Adrenal gland (tissue), 9 donors: ENCODE measurements at regions not wholly inside any gene's neighbourhood (a gene's known extent, or its start where the extent isn't known, plus 50 kb on each side); places are given as distances from the start of the nearest gene placed in this dataset.

Experiments used
- DNase-seq, 7 donors: peaks; one replicate each; pipeline ENCODE4 v3.0.0-alpha.2; 2019 to 2020
- H3K27ac ChIP-seq, 5 donors: fragments of 200-600 bp; sonication (generic) in 4 of 5; 1 replicate in 3 of 5; 2 replicates in 2 of 5; pipeline versions ENCODE4 v1.5.1 to v1.8.0; 2016 to 2020; ENCODE audit warnings: mild to moderate bottlenecking in 1 of 5
- H3K27me3 ChIP-seq: fragments of 200-600 bp; 2 replicates; pipeline ENCODE4 v1.8.0; 2021
- H3K36me3 ChIP-seq, 2 donors: fragments of 200-600 bp; replicated peaks in 1 of 2; 1 replicate in 1 of 2; 2 replicates in 1 of 2; pipeline versions ENCODE4 v1.5.1 to v1.8.0; 2018 to 2022
- H3K4me1 ChIP-seq, 2 donors: fragments of 200-600 bp; replicated peaks in 1 of 2; 1 replicate in 1 of 2; 2 replicates in 1 of 2; pipeline versions ENCODE4 v1.5.1 to v1.8.0; 2018 to 2021
- H3K4me3 ChIP-seq, 4 donors: fragments of 200-600 bp; sonication (generic) in 3 of 4; one replicate each; pipeline ENCODE4 v1.5.1; 2016 to 2018
- H3K9me3 ChIP-seq, 3 donors: fragments of 200-600 bp; sonication (generic) in 1 of 3; replicated peaks in 1 of 3; 1 replicate in 2 of 3; 2 replicates in 1 of 3; pipeline versions ENCODE4 v1.5.1 to v1.8.0; 2016 to 2021
- POLR2A ChIP-seq, 2 donors: fragments of 450-650 bp; IDR thresholded peaks; one replicate each; pipeline ENCODE4 v1.6.1; 2017; ENCODE audit warnings: antibody characterized with exemption in 2 of 2, mild to moderate bottlenecking in 2 of 2, moderate library complexity in 1 of 2
- WGBS, 4 donors: extraction: QIAGEN DNeasy Blood & Tissue Kit in 2 of 4; methylation state at CpG; one replicate each; pipeline versions ENCODE4 v1.1.5 to v1.1.7; 2013 to 2017; 5-methylcytosine and 5-hydroxymethylcytosine counted together
- intact Hi-C, 2 donors: fragments of 100-400 bp; cut with DNase I; formaldehyde crosslinking; loops; one replicate each; pipeline versions ENCODE4 v1.14.1 to v1.15.0; 2022 to 2023
- TF ChIP-seq, protein P1 (sequence below), 6 experiments: fragments of 450-650 bp in 4 of 6; fragments of 200-600 bp in 2 of 6; sonication (generic) in 1 of 6; IDR thresholded peaks; 1 replicate in 5 of 6; 2 replicates in 1 of 6; pipeline versions ENCODE4 v1.5.1 to v1.8.0; 2016 to 2021; ENCODE audit warnings: antibody characterized with exemption in 6 of 6, mild to moderate bottlenecking in 2 of 6, moderate library complexity in 1 of 6
- donor health status: healthy with polysubstance abuse.
- donor health status: Bipolar disorder and iron deficiency.
- donor health status: DM: yes; HTN: yes; CAD: no.
- donor health status: DM: no; HTN: no; CAD: no.
- donor health status: DM: no; HTN: no; CAD: no.

DNA sequence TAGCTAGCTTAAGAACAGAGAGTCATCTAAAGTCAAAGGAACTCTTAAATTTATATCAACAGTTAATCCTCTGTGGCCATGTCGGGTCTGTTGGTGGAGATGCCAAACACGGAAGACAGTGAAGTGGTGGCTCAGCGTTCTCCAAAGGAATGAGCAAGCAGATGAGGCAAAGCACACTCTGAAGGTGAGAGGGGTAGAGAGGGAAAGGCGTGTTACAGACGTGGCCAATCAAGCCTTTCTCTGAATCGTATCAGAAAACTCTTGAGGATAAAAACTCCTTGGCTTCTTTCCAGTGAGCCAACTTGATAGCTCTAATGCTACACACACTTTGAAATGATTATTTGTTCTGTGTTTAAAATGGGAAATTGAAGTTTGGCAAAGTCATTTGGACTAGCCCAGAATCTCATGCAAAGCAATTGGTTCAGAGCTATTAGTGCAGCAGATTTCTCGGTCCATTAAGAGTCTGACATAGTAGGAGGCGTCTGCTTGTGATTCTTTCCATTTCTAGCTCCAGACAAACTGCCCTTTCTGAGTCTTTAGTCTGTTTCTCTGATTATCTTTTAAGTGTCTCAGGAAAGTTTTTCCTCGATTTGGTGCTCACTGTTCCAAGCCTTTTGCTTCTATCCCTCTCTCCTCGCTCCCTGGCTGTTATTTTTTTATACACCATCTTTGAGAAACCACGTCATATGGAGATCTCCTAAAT is 57.5 kb upstream of the CPO start:
- intact Hi-C loops: no loop called here
- DNase-seq: no peak
- Histone ChIP-seq H3K9me3 (no peaks in the 10 kb centered on the region), H3K4me3 (no peak overlapping the region), H3K27me3 (no peaks in the 10 kb centered on the region), H3K27ac (no peak overlapping the region), H3K4me1 (no peaks in the 10 kb centered on the region), H3K36me3 (no peaks in the 10 kb centered on the region)
- WGBS, 4 donors: 82 to 91% (median 87%) methylated on average over 11 of the region's 11 CpGs
- TF ChIP-seq, protein P1, sequence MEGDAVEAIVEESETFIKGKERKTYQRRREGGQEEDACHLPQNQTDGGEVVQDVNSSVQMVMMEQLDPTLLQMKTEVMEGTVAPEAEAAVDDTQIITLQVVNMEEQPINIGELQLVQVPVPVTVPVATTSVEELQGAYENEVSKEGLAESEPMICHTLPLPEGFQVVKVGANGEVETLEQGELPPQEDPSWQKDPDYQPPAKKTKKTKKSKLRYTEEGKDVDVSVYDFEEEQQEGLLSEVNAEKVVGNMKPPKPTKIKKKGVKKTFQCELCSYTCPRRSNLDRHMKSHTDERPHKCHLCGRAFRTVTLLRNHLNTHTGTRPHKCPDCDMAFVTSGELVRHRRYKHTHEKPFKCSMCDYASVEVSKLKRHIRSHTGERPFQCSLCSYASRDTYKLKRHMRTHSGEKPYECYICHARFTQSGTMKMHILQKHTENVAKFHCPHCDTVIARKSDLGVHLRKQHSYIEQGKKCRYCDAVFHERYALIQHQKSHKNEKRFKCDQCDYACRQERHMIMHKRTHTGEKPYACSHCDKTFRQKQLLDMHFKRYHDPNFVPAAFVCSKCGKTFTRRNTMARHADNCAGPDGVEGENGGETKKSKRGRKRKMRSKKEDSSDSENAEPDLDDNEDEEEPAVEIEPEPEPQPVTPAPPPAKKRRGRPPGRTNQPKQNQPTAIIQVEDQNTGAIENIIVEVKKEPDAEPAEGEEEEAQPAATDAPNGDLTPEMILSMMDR (IDR thresholded peaks at IDR 0.05): no peak
- TF ChIP-seq POLR2A (IDR thresholded peaks at IDR 0.05): no peak

DNA sequence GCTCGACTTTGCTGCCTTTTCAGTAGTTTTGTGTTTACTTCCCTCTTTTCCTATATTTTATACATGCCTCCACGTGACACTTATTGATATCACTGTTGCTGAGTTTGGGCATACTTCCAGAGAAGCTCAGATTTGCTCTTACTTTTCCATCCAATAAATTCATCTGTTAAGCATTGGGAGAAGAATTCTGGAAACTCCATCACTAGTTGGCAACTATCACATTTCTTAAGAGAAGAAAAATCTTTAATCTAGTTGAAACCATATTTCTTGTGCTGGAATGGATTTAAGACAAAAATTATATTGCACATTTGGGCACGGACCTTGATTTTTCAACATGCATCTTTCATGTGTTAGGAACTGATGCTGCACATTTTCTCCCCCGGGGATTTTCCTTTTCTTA is 52.6 kb upstream of the CPO start:
- no peak overlapping the region for H3K27ac ChIP-seq
- intact Hi-C loops: no loop called here
- TF ChIP-seq POLR2A (IDR thresholded peaks at IDR 0.05): no peak
- TF ChIP-seq, protein P1 (IDR thresholded peaks at IDR 0.05): no peak
- no peaks in the 10 kb centered on the region for H3K27me3 ChIP-seq
- H3K36me3 ChIP-seq: no peaks in the 10 kb centered on the region
- no peak for DNase-seq
- H3K9me3 ChIP-seq: no peaks in the 10 kb centered on the region
- H3K4me3 ChIP-seq: no peak overlapping the region
- WGBS, 4 donors: 77 to 89% (median 85%) methylated on average over 4 of the region's 4 CpGs
- peaks cover 0 to 8% of the 10 kb centered on the region in 2 donors for H3K4me1 ChIP-seq

DNA sequence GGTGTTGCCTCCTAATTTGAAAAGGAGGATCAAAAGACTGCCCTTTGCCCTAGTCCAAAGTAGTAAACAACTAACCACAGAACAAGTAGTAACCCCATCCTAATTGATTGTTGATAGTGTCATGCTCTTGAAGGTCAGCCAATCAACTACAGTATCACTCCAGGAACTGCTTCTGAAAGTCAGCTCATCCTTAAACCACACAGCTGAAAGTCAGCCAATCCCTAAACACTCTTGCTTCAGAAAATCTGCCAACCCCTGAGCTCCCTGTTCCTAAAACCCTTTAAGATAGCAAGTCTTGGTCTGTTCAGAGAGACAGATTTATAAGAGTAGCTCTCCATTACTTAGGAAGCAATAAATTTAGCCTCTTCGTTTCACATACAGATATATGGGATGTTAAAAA is 51.6 kb upstream of the CPO start:
- Histone ChIP-seq H3K27ac (no peak overlapping the region), H3K36me3 (no peaks in the 10 kb centered on the region), H3K4me3 (no peak overlapping the region), H3K4me1 (peaks cover 0 to 8% of the 10 kb centered on the region in 2 donors), H3K27me3 (no peaks in the 10 kb centered on the region), H3K9me3 (no peaks in the 10 kb centered on the region)
- intact Hi-C loops: no loop called here
- no peak for DNase-seq
- no peak for TF ChIP-seq POLR2A (IDR thresholded peaks at IDR 0.05)
- TF ChIP-seq, protein P1 (IDR thresholded peaks at IDR 0.05): no peak
- 75 to 84% (median 81%) methylated on average over 1 of the region's 1 CpG for WGBS, 4 donors
